Left ventricle myocardium inferior (tissue), 1 donor: ENCODE measurements at regions not wholly inside any gene's neighbourhood (a gene's known extent, or its start where the extent isn't known, plus 50 kb on each side); places are given as distances from the start of the nearest gene placed in this dataset.

Experiments used
- DNase-seq: peaks from one replicate; pipeline ENCODE4 v3.0.0-alpha.2; 2020
- H3K27ac ChIP-seq: fragments of 200-600 bp; replicated peaks from 2 replicates; pipeline ENCODE4 v1.8.0; 2021
- H3K27me3 ChIP-seq: fragments of 200-600 bp; 2 replicates; pipeline ENCODE4 v1.8.0; 2021; ENCODE audit warnings: low read depth
- H3K36me3 ChIP-seq: fragments of 200-600 bp; 2 replicates; pipeline ENCODE4 v1.8.0; 2021
- H3K4me1 ChIP-seq: fragments of 200-600 bp; 2 replicates; pipeline ENCODE4 v1.8.0; 2021
- H3K4me3 ChIP-seq: fragments of 200-600 bp; 2 replicates; pipeline ENCODE4 v1.8.0; 2021; ENCODE audit warnings: mild to moderate bottlenecking, moderate library complexity
- H3K9me3 ChIP-seq: fragments of 200-600 bp; replicated peaks from 2 replicates; pipeline ENCODE4 v1.8.0; 2021
- CTCF ChIP-seq: fragments of 200-600 bp; IDR thresholded peaks from 2 replicates; pipeline ENCODE4 v1.8.0; 2021; ENCODE audit warnings: antibody characterized with exemption, mild to moderate bottlenecking, borderline replicate concordance
- intact Hi-C: fragments of 100-400 bp; cut with micrococcal nuclease; formaldehyde crosslinking; loops from one replicate; pipeline ENCODE4 v1.11.0; 2022
- donor health status: DM: no; HTN: yes; CAD: no; lungs with severe emphysema.

GRCh38 chr3:31275038-31275572, 257.6 kb upstream of the STT3B start:
- Histone ChIP-seq H3K4me1 (peaks cover 23% of the 10 kb centered on the region), H3K27me3 (no peaks in the 10 kb centered on the region), H3K36me3 (no peaks in the 10 kb centered on the region), H3K9me3 (no peaks in the 10 kb centered on the region), H3K4me3 (no peak overlapping the region), H3K27ac (peak overlapping the region; percentile 22)
- TF ChIP-seq CTCF = no peak
- DNase-seq = no peak
- intact Hi-C loops = no loop called here

- no peak for DNase-seq
- intact Hi-C loops = no loop called here
- Histone ChIP-seq H3K4me3 (no peak overlapping the region), H3K9me3 (no peaks in the 10 kb centered on the region), H3K36me3 (no peaks in the 10 kb centered on the region), H3K27me3 (no peaks in the 10 kb centered on the region), H3K27ac (no peak overlapping the region), H3K4me1 (peaks cover 23% of the 10 kb centered on the region)
- TF ChIP-seq CTCF = no peak
Measured at GRCh38 chr3:31275583-31275982, 257.1 kb upstream of the STT3B start.

- DNase-seq = no peak
- H3K27ac ChIP-seq = no peak overlapping the region
- intact Hi-C loops = no loop called here
Measured at GRCh38 chr3:31277582-31277981, 255.1 kb upstream of the STT3B start.

GRCh38 chr3:31278532-31278931, 254.2 kb upstream of the STT3B start:
- no peak overlapping the region for H3K27ac ChIP-seq
- no peak for TF ChIP-seq CTCF
- H3K27me3 ChIP-seq = no peaks in the 10 kb centered on the region
- DNase-seq = no peak
- H3K36me3 ChIP-seq = no peaks in the 10 kb centered on the region
- H3K4me1 ChIP-seq = peaks cover 23% of the 10 kb centered on the region
- intact Hi-C loops = no loop called here
- no peaks in the 10 kb centered on the region for H3K9me3 ChIP-seq
- no peak overlapping the region for H3K4me3 ChIP-seq

More at GRCh38 chr3:31277582-31277981, 255.1 kb upstream of the STT3B start:
- Histone ChIP-seq H3K9me3 (no peaks in the 10 kb centered on the region), H3K4me3 (no peak overlapping the region), H3K27me3 (no peaks in the 10 kb centered on the region), H3K36me3 (no peaks in the 10 kb centered on the region), H3K4me1 (peaks cover 23% of the 10 kb centered on the region)
- TF ChIP-seq CTCF = no peak

GRCh38 chr3:31284776-31285175, 247.9 kb upstream of the STT3B start:
- H3K9me3 ChIP-seq = no peaks in the 10 kb centered on the region
- H3K4me3 ChIP-seq = no peak overlapping the region
- H3K36me3 ChIP-seq = no peaks in the 10 kb centered on the region
- DNase-seq = no peak
- H3K27me3 ChIP-seq = no peaks in the 10 kb centered on the region
- no peak for TF ChIP-seq CTCF
- peaks cover 9% of the 10 kb centered on the region for H3K4me1 ChIP-seq
- intact Hi-C loops = no loop called here
- no peak overlapping the region for H3K27ac ChIP-seq
